B cell (primary cell): ENCODE measurements at regions not wholly inside any gene's neighbourhood (a gene's known extent, or its start where the extent isn't known, plus 50 kb on each side); places are given as distances from the start of the nearest gene placed in this dataset.

Source experiments
- CTCF ChIP-seq: fragments of 200-600 bp; IDR thresholded peaks from one replicate; pipeline ENCODE4 v1.8.0; 2022; ENCODE audit warnings: antibody characterized with exemption, mild to moderate bottlenecking
- EZH2 ChIP-seq: IDR thresholded peaks from 2 replicates; pipeline ENCODE4 v1.6.1; 2012; ENCODE audit warnings: borderline replicate concordance, low read depth, mild to moderate bottlenecking, moderate library complexity, low read length; ENCODE audit not compliant: insufficient read depth, poor library complexity, severe bottlenecking

GRCh38 chr17:6938637-6939036 lies 57.2 kb upstream of the ALOX12 start:
- no peak for TF ChIP-seq CTCF
- TF ChIP-seq EZH2: no peak
